ENCODE measurements at regions not wholly inside any gene's neighbourhood (a gene's known extent, or its start where the extent isn't known, plus 50 kb on each side); places are given as distances from the start of the nearest gene placed in this dataset.

- Histone ChIP-seq H3K9ac (ENCODE audit: insufficient read depth in 1 of 2, low read length in 2 of 2) (no peak overlapping the region), H3K4me3 (no peak overlapping the region), H3K27me3 (ENCODE audit: control insufficient read depth in 3 of 3, insufficient read depth in 3 of 3, low read length in 2 of 3) (peaks cover 0 to 10% (median 2%) of the 10 kb centered on the region in 3 donors), H3K36me3 (ENCODE audit: control insufficient read depth in 4 of 4, insufficient read depth in 4 of 4, low read length in 4 of 4) (no peaks in the 10 kb centered on the region), H3K9me3 (ENCODE audit: control insufficient read depth in 4 of 4, insufficient read depth in 3 of 4, low read length in 3 of 4) (peaks cover 0 to 1% (median 0%) of the 10 kb centered on the region in 4 donors), H3K27ac (ENCODE audit: low read depth in 1 of 2, low read length in 1 of 2) (no peak overlapping the region), H3K4me1 (ENCODE audit: control insufficient read depth in 5 of 5, insufficient read depth in 5 of 5, low read length in 5 of 5) (no peaks in the 10 kb centered on the region)
- no peak for ATAC-seq (ENCODE audit: insufficient read depth, low FRiP score)
- WGBS, 2 donors: 69 to 76% methylated on average over 6 of the region's 6 CpGs
- DNase-seq: no peak
- TF ChIP-seq CTCF (IDR thresholded peaks at IDR 0.05; ENCODE audit: control extremely low read depth, extremely low read depth): no peak
Measured at GRCh38 chr16:51355875-51356274, 204.8 kb upstream of the SALL1 start.

GRCh38 chr16:51355195-51355594 is 204.1 kb upstream of the SALL1 start:
- H3K9ac ChIP-seq (ENCODE audit: insufficient read depth in 1 of 2, low read length in 2 of 2): no peak overlapping the region
- H3K9me3 ChIP-seq (ENCODE audit: control insufficient read depth in 4 of 4, insufficient read depth in 3 of 4, low read length in 3 of 4): peaks cover 0 to 1% (median 0%) of the 10 kb centered on the region in 4 donors
- no peak overlapping the region for H3K4me3 ChIP-seq
- no peaks in the 10 kb centered on the region for H3K36me3 ChIP-seq (ENCODE audit: control insufficient read depth in 4 of 4, insufficient read depth in 4 of 4, low read length in 4 of 4)
- DNase-seq: no peak
- no peak for ATAC-seq (ENCODE audit: insufficient read depth, low FRiP score)
- TF ChIP-seq CTCF (IDR thresholded peaks at IDR 0.05; ENCODE audit: control extremely low read depth, extremely low read depth): no peak
- H3K4me1 ChIP-seq (ENCODE audit: control insufficient read depth in 5 of 5, insufficient read depth in 5 of 5, low read length in 5 of 5): no peaks in the 10 kb centered on the region
- 72 to 78% methylated on average over 6 of the region's 6 CpGs for WGBS, 2 donors
- H3K27ac ChIP-seq (ENCODE audit: low read depth in 1 of 2, low read length in 1 of 2): no peak overlapping the region
- H3K27me3 ChIP-seq (ENCODE audit: control insufficient read depth in 3 of 3, insufficient read depth in 3 of 3, low read length in 2 of 3): peaks cover 0 to 10% (median 2%) of the 10 kb centered on the region in 3 donors

GRCh38 chr16:51353055-51353454 is 202.0 kb upstream of the SALL1 start:
- no peak for TF ChIP-seq CTCF (IDR thresholded peaks at IDR 0.05; ENCODE audit: control extremely low read depth, extremely low read depth)
- Histone ChIP-seq H3K9ac (ENCODE audit: insufficient read depth in 1 of 2, low read length in 2 of 2) (no peak overlapping the region), H3K27me3 (ENCODE audit: control insufficient read depth in 3 of 3, insufficient read depth in 3 of 3, low read length in 2 of 3) (peaks cover 0 to 10% (median 2%) of the 10 kb centered on the region in 3 donors), H3K9me3 (ENCODE audit: control insufficient read depth in 4 of 4, insufficient read depth in 3 of 4, low read length in 3 of 4) (peaks cover 0 to 1% (median 0%) of the 10 kb centered on the region in 4 donors), H3K4me3 (no peak overlapping the region), H3K27ac (ENCODE audit: low read depth in 1 of 2, low read length in 1 of 2) (no peak overlapping the region), H3K36me3 (ENCODE audit: control insufficient read depth in 4 of 4, insufficient read depth in 4 of 4, low read length in 4 of 4) (no peaks in the 10 kb centered on the region), H3K4me1 (ENCODE audit: control insufficient read depth in 5 of 5, insufficient read depth in 5 of 5, low read length in 5 of 5) (no peaks in the 10 kb centered on the region)
- WGBS, 2 donors: 64 to 67% methylated on average over 3 of the region's 3 CpGs
- ATAC-seq (ENCODE audit: insufficient read depth, low FRiP score) (no peak), DNase-seq (no peak)

DNA sequence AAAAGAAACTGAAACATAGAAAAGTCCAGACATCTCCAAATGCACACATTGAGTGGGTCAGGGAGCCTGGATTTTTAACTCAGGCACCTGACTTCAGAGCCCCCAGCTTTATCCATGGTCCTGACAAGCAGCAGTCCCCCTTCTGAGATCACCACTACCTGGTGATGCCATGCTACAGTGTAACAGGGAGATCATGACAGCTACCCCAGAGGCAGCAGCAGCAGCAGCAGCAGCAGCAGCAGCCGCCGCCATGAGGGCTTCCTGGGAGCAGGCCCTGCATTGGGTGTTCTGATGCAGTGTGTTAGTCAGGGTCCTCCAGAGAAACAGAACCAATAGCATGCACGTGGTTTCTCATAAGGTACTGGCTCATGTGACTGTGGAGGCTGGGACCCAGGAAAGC is 198.6 kb upstream of the SALL1 start:
- 89 to 95% methylated on average over 3 of the region's 3 CpGs for WGBS, 2 donors
- no peak for DNase-seq
- no peak overlapping the region for H3K4me3 ChIP-seq
- H3K9me3 ChIP-seq (ENCODE audit: control insufficient read depth in 4 of 4, insufficient read depth in 3 of 4, low read length in 3 of 4): no peaks in the 10 kb centered on the region
- ATAC-seq (ENCODE audit: insufficient read depth, low FRiP score): no peak
- peaks cover 0 to 2% (median 0%) of the 10 kb centered on the region in 3 donors for H3K27me3 ChIP-seq (ENCODE audit: control insufficient read depth in 3 of 3, insufficient read depth in 3 of 3, low read length in 2 of 3)
- H3K27ac ChIP-seq (ENCODE audit: low read depth in 1 of 2, low read length in 1 of 2): no peak overlapping the region
- H3K4me1 ChIP-seq (ENCODE audit: control insufficient read depth in 5 of 5, insufficient read depth in 5 of 5, low read length in 5 of 5): no peaks in the 10 kb centered on the region
- no peak overlapping the region for H3K9ac ChIP-seq (ENCODE audit: insufficient read depth in 1 of 2, low read length in 2 of 2)
- no peaks in the 10 kb centered on the region for H3K36me3 ChIP-seq (ENCODE audit: control insufficient read depth in 4 of 4, insufficient read depth in 4 of 4, low read length in 4 of 4)
- no peak for TF ChIP-seq CTCF (IDR thresholded peaks at IDR 0.05; ENCODE audit: control extremely low read depth, extremely low read depth)

Measured in lung (tissue), 11 donors.